HEK293 (cell line): ENCODE measurements at regions not wholly inside any gene's neighbourhood (a gene's known extent, or its start where the extent isn't known, plus 50 kb on each side); places are given as distances from the start of the nearest gene placed in this dataset.

ENCODE experiments used
- CTCF ChIA-PET: fragments of 350-600 bp; formaldehyde crosslinking; extraction: SDS; loops from one replicate; lab custom pipeline; 2021; ENCODE audit warnings: antibody characterized with exemption; lab: Yijun Ruan, JAX
- POLR2A ChIA-PET: fragments of 300-600 bp; formaldehyde crosslinking; extraction: SDS; loops from one replicate; lab custom pipeline; 2020; ENCODE audit warnings: antibody characterized with exemption, inconsistent platforms; lab: Yijun Ruan, JAX
- H3K27ac ChIP-seq: fragments of 200-500 bp; sonication (Bioruptor generic); 2 replicates; pipeline ENCODE4 v1.5.1; 2014; ENCODE audit warnings: low read depth, low read length, control low read depth, inconsistent platforms; ENCODE audit errors: extremely low read depth
- H3K36me3 ChIP-seq, 2 experiments: fragments of 200-500 bp in 1 of 2; sonication (Bioruptor generic) in 1 of 2; 1 replicate in 1 of 2; 2 replicates in 1 of 2; pipeline ENCODE4 v1.5.1; 2014 to 2017; ENCODE audit warnings: inconsistent platforms in 2 of 2, low read length in 2 of 2; ENCODE audit not compliant: control insufficient read depth in 2 of 2, insufficient read depth in 1 of 2
- H3K4me1 ChIP-seq: fragments of 200-500 bp; sonication (Bioruptor generic); 2 replicates; pipeline ENCODE4 v1.5.1; 2014; ENCODE audit warnings: mild to moderate bottlenecking, low read length, inconsistent platforms; ENCODE audit not compliant: control insufficient read depth, insufficient read depth
- H3K4me3 ChIP-seq: 2 replicates; pipeline ENCODE4 v1.5.1; 2011; ENCODE audit warnings: low read depth, mild to moderate bottlenecking, control low read depth, low read length, moderate library complexity
- H3K9me3 ChIP-seq: fragments of 200-500 bp; sonication (Bioruptor generic); 2 replicates; pipeline ENCODE4 v1.5.1; 2014; ENCODE audit warnings: low read depth, low read length, inconsistent platforms; ENCODE audit not compliant: control insufficient read depth, insufficient read depth
- GLI2 ChIP-seq: fragments of 450-650 bp; formaldehyde crosslinking; IDR thresholded peaks from 2 replicates; pipeline ENCODE4; 2017; ENCODE audit warnings: missing biosample characterization, missing genetic modification characterization, low read depth, borderline replicate concordance
- GLIS2 ChIP-seq: fragments of 450-650 bp; formaldehyde crosslinking; IDR thresholded peaks from 2 replicates; pipeline ENCODE4 v1.5.1; 2016; ENCODE audit warnings: missing biosample characterization, missing genetic modification characterization
- KLF10 ChIP-seq: fragments of 450-650 bp; IDR thresholded peaks from 2 replicates; pipeline ENCODE4 v1.5.1; 2018; ENCODE audit warnings: missing biosample characterization, mild to moderate bottlenecking, missing genetic modification characterization
- OVOL3 ChIP-seq: fragments of 450-650 bp; formaldehyde crosslinking; IDR thresholded peaks from 2 replicates; pipeline ENCODE4 v1.5.1; 2016; ENCODE audit warnings: missing biosample characterization, missing genetic modification characterization
- RBAK ChIP-seq: fragments of 450-650 bp; formaldehyde crosslinking; IDR thresholded peaks from 2 replicates; pipeline ENCODE4 v1.5.1; 2016; ENCODE audit warnings: missing biosample characterization, missing genetic modification characterization
- SCRT2 ChIP-seq: fragments of 450-650 bp; formaldehyde crosslinking; IDR thresholded peaks from 2 replicates; pipeline ENCODE4 v1.5.1; 2016; ENCODE audit warnings: missing biosample characterization, missing genetic modification characterization
- ZFP69B ChIP-seq: fragments of 450-650 bp; formaldehyde crosslinking; IDR thresholded peaks from 2 replicates; pipeline ENCODE4 v1.5.1; 2016; ENCODE audit warnings: missing biosample characterization, missing genetic modification characterization
- ZNF114 ChIP-seq: fragments of 450-650 bp; formaldehyde crosslinking; IDR thresholded peaks from 2 replicates; pipeline ENCODE4 v1.5.0; 2017; ENCODE audit warnings: missing biosample characterization, missing genetic modification characterization
- ZNF16 ChIP-seq: fragments of 450-650 bp; formaldehyde crosslinking; IDR thresholded peaks from 2 replicates; pipeline ENCODE4 v1.5.1; 2016; ENCODE audit warnings: low read depth, missing biosample characterization, missing genetic modification characterization
- ZNF23 ChIP-seq: fragments of 450-650 bp; formaldehyde crosslinking; IDR thresholded peaks from 2 replicates; pipeline ENCODE4 v1.5.1; 2016; ENCODE audit warnings: missing biosample characterization, missing genetic modification characterization, borderline replicate concordance
- ZNF292 ChIP-seq: fragments of 450-650 bp; formaldehyde crosslinking; IDR thresholded peaks from 2 replicates; pipeline ENCODE4 v1.5.1; 2016; ENCODE audit warnings: low read depth, missing biosample characterization, missing genetic modification characterization, borderline replicate concordance
- ZNF302 ChIP-seq: fragments of 450-650 bp; formaldehyde crosslinking; IDR thresholded peaks from 2 replicates; pipeline ENCODE4 v1.5.1; 2016; ENCODE audit warnings: missing biosample characterization, missing genetic modification characterization, low read depth
- ZNF366 ChIP-seq: fragments of 450-650 bp; formaldehyde crosslinking; conservative IDR thresholded peaks from 2 replicates; pipeline ENCODE4 v1.5.1; 2016; ENCODE audit warnings: missing biosample characterization, missing genetic modification characterization
- ZNF37A ChIP-seq: fragments of 450-650 bp; IDR thresholded peaks from 2 replicates; pipeline ENCODE4 v1.5.1; 2018; ENCODE audit warnings: missing biosample characterization, missing genetic modification characterization
- ZNF548 ChIP-seq: fragments of 450-650 bp; formaldehyde crosslinking; IDR thresholded peaks from 2 replicates; pipeline ENCODE4 v1.5.1; 2016; ENCODE audit warnings: missing biosample characterization, missing genetic modification characterization
- ZNF571 ChIP-seq: fragments of 450-650 bp; formaldehyde crosslinking; IDR thresholded peaks from 2 replicates; pipeline ENCODE4 v1.5.0; 2017; ENCODE audit warnings: missing biosample characterization, missing genetic modification characterization
- ZNF660 ChIP-seq: fragments of 450-650 bp; IDR thresholded peaks from 2 replicates; pipeline ENCODE4 v1.5.1; 2018; ENCODE audit warnings: missing biosample characterization, mild to moderate bottlenecking, missing genetic modification characterization
- ZNF747 ChIP-seq: fragments of 450-650 bp; formaldehyde crosslinking; IDR thresholded peaks from 2 replicates; pipeline ENCODE4 v1.5.1; 2016; ENCODE audit warnings: missing biosample characterization, missing genetic modification characterization
- ZNF768 ChIP-seq: fragments of 450-650 bp; formaldehyde crosslinking; IDR thresholded peaks from 2 replicates; pipeline ENCODE4 v1.5.1; 2018; ENCODE audit warnings: missing biosample characterization, mild to moderate bottlenecking, missing genetic modification characterization
- TF ChIP-seq, protein P1 (sequence below): fragments of 450-650 bp; formaldehyde crosslinking; conservative IDR thresholded peaks from 2 replicates; pipeline ENCODE4 v1.5.1; 2016; ENCODE audit warnings: low read depth, missing biosample characterization, missing genetic modification characterization
- TF ChIP-seq, protein P2 (sequence below): fragments of 450-650 bp; formaldehyde crosslinking; optimal IDR thresholded peaks from 2 replicates; pipeline ENCODE3; 2016; ENCODE audit warnings: missing biosample characterization, mild to moderate bottlenecking, missing genetic modification characterization
- TF ChIP-seq, protein P3 (sequence below): fragments of 450-650 bp; formaldehyde crosslinking; IDR thresholded peaks from 2 replicates; pipeline ENCODE4 v1.5.1; 2016; ENCODE audit warnings: missing biosample characterization, missing genetic modification characterization, borderline replicate concordance

DNA sequence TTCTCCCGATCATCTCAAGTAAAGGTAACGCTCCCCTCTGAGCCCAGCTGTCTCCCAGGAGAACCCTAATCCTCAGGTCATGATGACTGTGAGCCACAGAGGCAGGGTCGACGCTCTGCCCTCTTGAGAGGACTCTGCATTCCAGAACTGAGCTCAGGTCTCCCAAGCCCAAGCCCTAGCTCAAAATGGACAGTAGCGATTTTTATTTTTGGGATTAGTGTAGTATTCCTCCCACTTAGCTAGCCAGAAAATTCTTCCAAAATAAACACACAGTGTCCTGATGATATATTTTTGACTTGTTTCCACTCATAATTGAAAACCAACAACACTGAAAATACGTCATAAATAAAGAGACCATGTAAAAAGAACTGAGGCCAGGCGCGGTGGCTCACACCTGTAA lies 462.0 kb upstream of the MGMT start:
- H3K9me3 ChIP-seq: no peaks in the 10 kb centered on the region
- CTCF ChIA-PET: no interaction called here
- H3K27ac ChIP-seq: no peak overlapping the region
- H3K4me3 ChIP-seq: no peak overlapping the region
- POLR2A ChIA-PET: no interaction called here
- TF ChIP-seq ZNF660 (tag by site-specific recombination): no peak
- no peak for TF ChIP-seq ZNF366 (tag by site-specific recombination)
- no peak for TF ChIP-seq ZNF292
- no peak for TF ChIP-seq ZFP69B
- no peak for TF ChIP-seq ZNF571 (tag by site-specific recombination)
- TF ChIP-seq, protein P1, sequence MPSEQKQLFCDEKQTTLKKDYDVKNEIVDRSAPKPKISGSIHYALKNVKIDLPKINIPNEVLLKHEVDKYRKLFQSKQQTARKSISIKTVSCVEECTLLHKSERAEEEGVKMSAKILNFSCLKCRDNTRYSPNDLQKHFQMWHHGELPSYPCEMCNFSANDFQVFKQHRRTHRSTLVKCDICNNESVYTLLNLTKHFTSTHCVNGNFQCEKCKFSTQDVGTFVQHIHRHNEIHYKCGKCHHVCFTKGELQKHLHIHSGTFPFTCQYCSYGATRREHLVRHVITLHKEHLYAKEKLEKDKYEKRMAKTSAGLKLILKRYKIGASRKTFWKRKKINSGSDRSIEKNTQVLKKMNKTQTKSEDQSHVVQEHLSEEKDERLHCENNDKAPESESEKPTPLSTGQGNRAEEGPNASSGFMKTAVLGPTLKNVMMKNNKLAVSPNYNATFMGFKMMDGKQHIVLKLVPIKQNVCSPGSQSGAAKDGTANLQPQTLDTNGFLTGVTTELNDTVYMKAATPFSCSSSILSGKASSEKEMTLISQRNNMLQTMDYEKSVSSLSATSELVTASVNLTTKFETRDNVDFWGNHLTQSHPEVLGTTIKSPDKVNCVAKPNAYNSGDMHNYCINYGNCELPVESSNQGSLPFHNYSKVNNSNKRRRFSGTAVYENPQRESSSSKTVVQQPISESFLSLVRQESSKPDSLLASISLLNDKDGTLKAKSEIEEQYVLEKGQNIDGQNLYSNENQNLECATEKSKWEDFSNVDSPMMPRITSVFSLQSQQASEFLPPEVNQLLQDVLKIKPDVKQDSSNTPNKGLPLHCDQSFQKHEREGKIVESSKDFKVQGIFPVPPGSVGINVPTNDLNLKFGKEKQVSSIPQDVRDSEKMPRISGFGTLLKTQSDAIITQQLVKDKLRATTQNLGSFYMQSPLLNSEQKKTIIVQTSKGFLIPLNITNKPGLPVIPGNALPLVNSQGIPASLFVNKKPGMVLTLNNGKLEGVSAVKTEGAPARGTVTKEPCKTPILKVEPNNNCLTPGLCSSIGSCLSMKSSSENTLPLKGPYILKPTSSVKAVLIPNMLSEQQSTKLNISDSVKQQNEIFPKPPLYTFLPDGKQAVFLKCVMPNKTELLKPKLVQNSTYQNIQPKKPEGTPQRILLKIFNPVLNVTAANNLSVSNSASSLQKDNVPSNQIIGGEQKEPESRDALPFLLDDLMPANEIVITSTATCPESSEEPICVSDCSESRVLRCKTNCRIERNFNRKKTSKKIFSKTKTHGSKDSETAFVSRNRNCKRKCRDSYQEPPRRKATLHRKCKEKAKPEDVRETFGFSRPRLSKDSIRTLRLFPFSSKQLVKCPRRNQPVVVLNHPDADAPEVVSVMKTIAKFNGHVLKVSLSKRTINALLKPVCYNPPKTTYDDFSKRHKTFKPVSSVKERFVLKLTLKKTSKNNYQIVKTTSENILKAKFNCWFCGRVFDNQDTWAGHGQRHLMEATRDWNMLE (tag by site-specific recombination): no peak
- TF ChIP-seq ZNF768 (tag by site-specific recombination): no peak
- TF ChIP-seq, all 188 proteins: peak for 0
- Histone ChIP-seq H3K4me1 (no peaks in the 10 kb centered on the region), H3K36me3 (no peaks in the 10 kb centered on the region)

DNA sequence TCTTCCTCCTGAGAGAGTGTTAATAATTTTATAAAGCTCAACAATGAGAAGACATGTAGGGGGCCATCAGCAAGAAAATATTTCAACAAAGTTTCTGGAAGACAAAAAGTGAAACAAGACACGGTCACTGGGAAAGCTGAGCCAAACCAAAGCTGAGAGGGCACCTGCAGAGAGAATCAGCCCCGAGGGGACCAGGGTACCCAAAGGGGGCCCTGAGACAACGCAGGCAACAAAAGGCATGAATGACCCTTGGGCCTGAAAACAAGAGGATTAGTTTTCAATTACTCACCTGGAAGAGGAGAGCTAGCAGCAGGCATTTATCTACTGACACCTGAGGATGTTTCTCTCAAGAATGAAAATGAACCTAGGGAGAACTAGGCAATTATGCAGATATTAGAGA lies 461.2 kb upstream of the MGMT start:
- POLR2A ChIA-PET: no interaction called here

DNA sequence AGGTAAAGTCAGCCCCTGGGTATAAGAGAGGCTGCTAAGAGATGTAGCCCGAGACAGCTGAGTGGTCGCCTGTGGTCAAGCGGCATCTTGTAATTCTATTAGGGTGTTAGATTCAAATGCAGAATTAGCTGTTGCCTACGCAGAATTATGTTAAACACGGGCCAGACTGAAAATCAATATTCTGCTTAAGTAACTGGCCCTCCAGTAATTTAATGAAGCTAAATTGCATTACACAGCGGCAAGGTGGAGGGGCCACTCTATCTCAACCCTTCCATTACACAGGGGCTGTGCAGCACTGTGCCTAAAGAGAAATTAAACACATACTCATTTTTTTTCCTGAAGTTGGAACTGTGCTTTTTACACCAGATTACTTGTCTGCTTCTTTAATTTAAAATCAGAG lies 448.5 kb upstream of the MGMT start:
- no peak overlapping the region for H3K4me3 ChIP-seq
- H3K4me1 ChIP-seq: no peaks in the 10 kb centered on the region
- H3K27ac ChIP-seq: no peak overlapping the region
- POLR2A ChIA-PET: no interaction called here
- no peaks in the 10 kb centered on the region for H3K9me3 ChIP-seq
- H3K36me3 ChIP-seq: no peaks in the 10 kb centered on the region
- CTCF ChIA-PET: interaction anchor here (0.8 kb wide), 1 partner anchor 79 kb away, joined by 7 read pairs; no protein-coding TSS in a partner anchor
- TF ChIP-seq ZNF302 (tag by site-specific recombination): no peak
- TF ChIP-seq GLI2: no peak
- TF ChIP-seq ZNF114 (tag by site-specific recombination): no peak
- TF ChIP-seq, protein P2, sequence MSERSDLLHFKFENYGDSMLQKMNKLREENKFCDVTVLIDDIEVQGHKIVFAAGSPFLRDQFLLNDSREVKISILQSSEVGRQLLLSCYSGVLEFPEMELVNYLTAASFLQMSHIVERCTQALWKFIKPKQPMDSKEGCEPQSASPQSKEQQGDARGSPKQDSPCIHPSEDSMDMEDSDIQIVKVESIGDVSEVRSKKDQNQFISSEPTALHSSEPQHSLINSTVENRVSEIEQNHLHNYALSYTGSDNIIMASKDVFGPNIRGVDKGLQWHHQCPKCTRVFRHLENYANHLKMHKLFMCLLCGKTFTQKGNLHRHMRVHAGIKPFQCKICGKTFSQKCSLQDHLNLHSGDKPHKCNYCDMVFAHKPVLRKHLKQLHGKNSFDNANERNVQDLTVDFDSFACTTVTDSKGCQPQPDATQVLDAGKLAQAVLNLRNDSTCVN: no peak
- TF ChIP-seq OVOL3: no peak
- TF ChIP-seq KLF10 (tag by site-specific recombination): no peak
- TF ChIP-seq GLIS2 (tag by site-specific recombination): no peak
- TF ChIP-seq ZNF747: no peak
- TF ChIP-seq ZNF548 (tag by site-specific recombination): no peak

More for the DNA sequence above, 461.2 kb upstream of the MGMT start:
- no peaks in the 10 kb centered on the region for H3K9me3 ChIP-seq
- CTCF ChIA-PET: interaction anchor here (1.0 kb wide), 1 partner anchor 26 kb away, joined by 3 read pairs; no protein-coding TSS in a partner anchor
- TF ChIP-seq ZNF23 (tag by site-specific recombination) (no peak), RBAK (tag by site-specific recombination) (no peak), ZNF114 (tag by site-specific recombination) (no peak), GLIS2 (tag by site-specific recombination) (no peak), ZNF747 (no peak), ZNF37A (tag by site-specific recombination) (no peak), ZNF16 (no peak), SCRT2 (tag by site-specific recombination) (no peak)
- TF ChIP-seq, protein P3, sequence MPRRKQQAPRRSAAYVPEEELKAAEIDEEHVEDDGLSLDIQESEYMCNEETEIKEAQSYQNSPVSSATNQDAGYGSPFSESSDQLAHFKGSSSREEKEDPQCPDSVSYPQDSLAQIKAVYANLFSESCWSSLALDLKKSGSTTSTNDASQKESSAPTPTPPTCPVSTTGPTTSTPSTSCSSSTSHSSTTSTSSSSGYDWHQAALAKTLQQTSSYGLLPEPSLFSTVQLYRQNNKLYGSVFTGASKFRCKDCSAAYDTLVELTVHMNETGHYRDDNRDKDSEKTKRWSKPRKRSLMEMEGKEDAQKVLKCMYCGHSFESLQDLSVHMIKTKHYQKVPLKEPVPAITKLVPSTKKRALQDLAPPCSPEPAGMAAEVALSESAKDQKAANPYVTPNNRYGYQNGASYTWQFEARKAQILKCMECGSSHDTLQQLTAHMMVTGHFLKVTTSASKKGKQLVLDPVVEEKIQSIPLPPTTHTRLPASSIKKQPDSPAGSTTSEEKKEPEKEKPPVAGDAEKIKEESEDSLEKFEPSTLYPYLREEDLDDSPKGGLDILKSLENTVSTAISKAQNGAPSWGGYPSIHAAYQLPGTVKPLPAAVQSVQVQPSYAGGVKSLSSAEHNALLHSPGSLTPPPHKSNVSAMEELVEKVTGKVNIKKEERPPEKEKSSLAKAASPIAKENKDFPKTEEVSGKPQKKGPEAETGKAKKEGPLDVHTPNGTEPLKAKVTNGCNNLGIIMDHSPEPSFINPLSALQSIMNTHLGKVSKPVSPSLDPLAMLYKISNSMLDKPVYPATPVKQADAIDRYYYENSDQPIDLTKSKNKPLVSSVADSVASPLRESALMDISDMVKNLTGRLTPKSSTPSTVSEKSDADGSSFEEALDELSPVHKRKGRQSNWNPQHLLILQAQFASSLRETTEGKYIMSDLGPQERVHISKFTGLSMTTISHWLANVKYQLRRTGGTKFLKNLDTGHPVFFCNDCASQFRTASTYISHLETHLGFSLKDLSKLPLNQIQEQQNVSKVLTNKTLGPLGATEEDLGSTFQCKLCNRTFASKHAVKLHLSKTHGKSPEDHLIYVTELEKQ: no peak
- no peaks in the 10 kb centered on the region for H3K4me1 ChIP-seq
- H3K27ac ChIP-seq: no peak overlapping the region
- no peaks in the 10 kb centered on the region for H3K36me3 ChIP-seq
- no peak overlapping the region for H3K4me3 ChIP-seq
